ENCODE measurements at regions not wholly inside any gene's neighbourhood (a gene's known extent, or its start where the extent isn't known, plus 50 kb on each side); places are given as distances from the start of the nearest gene placed in this dataset.

DNA sequence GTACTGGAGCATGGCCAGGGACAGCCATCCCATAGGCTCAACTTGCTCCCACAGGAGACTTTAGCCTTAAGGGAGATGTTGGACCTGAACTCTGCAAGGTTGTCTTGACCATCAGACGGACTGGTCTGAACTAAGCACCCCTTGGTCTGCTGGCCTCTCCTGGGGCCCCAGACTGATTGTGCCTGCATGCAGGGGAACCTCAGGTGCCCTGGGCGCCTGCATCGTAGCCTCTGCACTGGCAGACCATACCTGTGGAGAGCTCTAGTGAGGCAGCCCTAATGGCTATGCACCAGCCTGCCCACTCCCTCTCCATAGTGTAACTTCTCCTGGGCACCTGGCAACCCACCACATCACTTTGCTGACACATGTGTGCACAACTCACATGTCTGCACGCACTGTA is 395.6 kb downstream of the ZPLD1 start:
- H3K4me3 ChIP-seq (replicated peaks in 1 of 2; ENCODE audit: low read depth in 2 of 2, low read length in 2 of 2): no peak overlapping the region
- TF ChIP-seq, protein P1, sequence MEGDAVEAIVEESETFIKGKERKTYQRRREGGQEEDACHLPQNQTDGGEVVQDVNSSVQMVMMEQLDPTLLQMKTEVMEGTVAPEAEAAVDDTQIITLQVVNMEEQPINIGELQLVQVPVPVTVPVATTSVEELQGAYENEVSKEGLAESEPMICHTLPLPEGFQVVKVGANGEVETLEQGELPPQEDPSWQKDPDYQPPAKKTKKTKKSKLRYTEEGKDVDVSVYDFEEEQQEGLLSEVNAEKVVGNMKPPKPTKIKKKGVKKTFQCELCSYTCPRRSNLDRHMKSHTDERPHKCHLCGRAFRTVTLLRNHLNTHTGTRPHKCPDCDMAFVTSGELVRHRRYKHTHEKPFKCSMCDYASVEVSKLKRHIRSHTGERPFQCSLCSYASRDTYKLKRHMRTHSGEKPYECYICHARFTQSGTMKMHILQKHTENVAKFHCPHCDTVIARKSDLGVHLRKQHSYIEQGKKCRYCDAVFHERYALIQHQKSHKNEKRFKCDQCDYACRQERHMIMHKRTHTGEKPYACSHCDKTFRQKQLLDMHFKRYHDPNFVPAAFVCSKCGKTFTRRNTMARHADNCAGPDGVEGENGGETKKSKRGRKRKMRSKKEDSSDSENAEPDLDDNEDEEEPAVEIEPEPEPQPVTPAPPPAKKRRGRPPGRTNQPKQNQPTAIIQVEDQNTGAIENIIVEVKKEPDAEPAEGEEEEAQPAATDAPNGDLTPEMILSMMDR (IDR thresholded peaks at IDR 0.05; ENCODE audit: low read depth, low read length): no peak
- no peak for DNase-seq (ENCODE audit: low read depth in 2 of 2)

DNA sequence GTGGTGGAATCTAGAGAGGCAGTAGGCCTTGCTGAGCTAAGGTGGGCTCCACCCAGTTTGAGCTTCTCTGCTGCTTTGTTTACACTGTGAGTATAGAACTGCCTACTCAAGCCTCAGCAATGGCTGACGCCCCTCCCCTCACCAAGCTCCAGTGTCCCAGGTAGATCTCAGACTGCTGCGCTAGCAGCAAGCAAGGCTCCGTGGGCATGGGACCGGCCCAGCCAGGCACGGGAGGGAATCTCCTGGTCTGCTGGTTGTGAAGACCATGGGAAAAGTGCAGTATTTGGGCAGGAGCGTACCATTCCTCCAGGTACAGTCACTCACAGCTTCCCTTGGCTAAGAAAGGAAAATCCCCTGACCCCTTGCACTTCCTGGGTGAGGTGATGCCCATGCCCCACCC is 407.1 kb downstream of the ZPLD1 start:
- no peak for DNase-seq (ENCODE audit: low read depth in 2 of 2)
- no peak overlapping the region for H3K4me3 ChIP-seq (replicated peaks in 1 of 2; ENCODE audit: low read depth in 2 of 2, low read length in 2 of 2)
- TF ChIP-seq, protein P1 (IDR thresholded peaks at IDR 0.05; ENCODE audit: low read depth, low read length): no peak

DNA sequence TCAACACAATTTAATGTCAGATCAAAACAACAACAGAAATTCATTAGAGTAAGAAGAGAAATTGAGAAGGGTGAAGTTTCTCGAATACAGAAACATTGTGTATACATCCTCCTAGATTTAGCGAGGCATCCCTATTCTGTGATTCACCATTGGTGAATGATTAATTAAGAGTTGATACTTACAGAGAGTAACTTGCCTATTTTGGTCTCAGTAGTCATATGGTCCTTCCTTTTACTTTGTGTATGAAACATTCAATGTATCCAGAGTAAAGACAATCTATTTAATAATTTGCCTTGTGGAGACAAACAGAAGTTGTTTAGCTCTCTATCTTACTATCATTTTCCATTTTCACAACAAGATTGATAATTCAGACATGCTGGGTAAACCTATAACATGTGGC is 432.0 kb downstream of the ZPLD1 start:
- TF ChIP-seq, protein P1 (IDR thresholded peaks at IDR 0.05; ENCODE audit: low read depth, low read length): no peak
- no peak for DNase-seq (ENCODE audit: low read depth in 2 of 2)

DNA sequence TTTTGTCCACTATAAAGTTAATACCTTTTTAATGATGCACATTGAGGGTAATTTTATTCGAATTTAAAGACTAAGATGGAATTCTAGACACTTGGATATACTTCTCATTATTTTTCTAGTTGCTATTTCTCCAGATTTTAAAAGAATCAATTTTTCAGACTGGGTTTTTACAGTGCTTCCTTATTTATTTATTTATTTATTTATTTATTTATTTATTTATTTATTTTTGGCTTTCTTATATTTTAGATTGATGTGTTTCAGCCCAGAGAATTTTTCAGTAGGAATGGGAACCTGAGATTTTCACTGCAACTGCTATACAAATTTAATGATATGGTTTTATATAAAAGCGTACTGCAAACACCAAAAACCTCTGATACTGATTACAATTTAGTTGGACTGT is 448.7 kb downstream of the ZPLD1 start:
- TF ChIP-seq, protein P1 (IDR thresholded peaks at IDR 0.05; ENCODE audit: low read depth, low read length): no peak
- no peak for DNase-seq (ENCODE audit: low read depth in 2 of 2)

More for the DNA sequence above, 432.0 kb downstream of the ZPLD1 start:
- H3K4me3 ChIP-seq (replicated peaks in 1 of 2; ENCODE audit: low read depth in 2 of 2, low read length in 2 of 2): no peak overlapping the region

DNA sequence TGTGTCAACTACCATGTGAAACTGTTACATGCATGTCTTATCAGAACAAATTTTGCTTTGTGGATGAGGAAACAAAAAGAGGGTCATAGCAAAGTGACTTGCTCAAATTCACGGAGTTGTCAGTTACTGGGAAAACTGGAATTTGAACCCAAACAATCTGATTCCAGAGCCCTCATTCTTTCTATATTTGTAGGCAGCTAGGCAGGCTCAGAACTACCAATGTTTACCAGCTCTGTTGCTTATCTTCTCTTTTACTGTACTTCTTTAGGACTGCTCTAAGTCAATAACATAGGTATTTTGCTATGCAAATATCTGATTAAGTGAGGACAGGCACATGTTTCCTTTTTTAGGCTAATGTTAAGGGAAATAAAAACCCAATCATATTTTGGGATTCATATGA is 450.5 kb downstream of the ZPLD1 start:
- no peak overlapping the region for H3K4me3 ChIP-seq (replicated peaks in 1 of 2; ENCODE audit: low read depth in 2 of 2, low read length in 2 of 2)
- TF ChIP-seq, protein P1 (IDR thresholded peaks at IDR 0.05; ENCODE audit: low read depth, low read length): no peak
- no peak for DNase-seq (ENCODE audit: low read depth in 2 of 2)

More for the DNA sequence above, 448.7 kb downstream of the ZPLD1 start:
- no peak overlapping the region for H3K4me3 ChIP-seq (replicated peaks in 1 of 2; ENCODE audit: low read depth in 2 of 2, low read length in 2 of 2)

DNA sequence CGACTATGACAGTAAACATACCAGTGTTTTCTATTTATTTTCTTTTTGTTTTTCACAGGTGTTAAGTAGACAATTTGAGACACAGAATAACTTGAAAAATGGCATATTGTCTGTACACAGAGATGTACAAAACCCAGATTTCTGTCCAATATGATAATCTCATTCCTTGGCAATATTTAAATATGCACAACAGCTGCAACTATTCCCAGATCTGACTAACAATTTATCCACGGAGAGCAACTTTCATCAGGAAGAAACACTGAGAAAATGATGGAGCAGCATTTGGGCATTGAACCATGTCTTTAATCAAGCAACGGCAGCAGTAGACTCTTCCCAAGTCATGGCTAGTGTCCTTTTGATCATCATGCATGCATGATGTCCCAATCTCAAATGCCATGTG is 452.6 kb downstream of the ZPLD1 start:
- H3K4me3 ChIP-seq (replicated peaks in 1 of 2; ENCODE audit: low read depth in 2 of 2, low read length in 2 of 2): no peak overlapping the region
- no peak for DNase-seq (ENCODE audit: low read depth in 2 of 2)
- TF ChIP-seq, protein P1 (IDR thresholded peaks at IDR 0.05; ENCODE audit: low read depth, low read length): no peak
